Large intestine (tissue), 3 donors: ENCODE measurements at regions not wholly inside any gene's neighbourhood (a gene's known extent, or its start where the extent isn't known, plus 50 kb on each side); places are given as distances from the start of the nearest gene placed in this dataset.
"Not testable (repeated sequence)": the region's sequence is repeated elsewhere in the genome, so short reads cannot be mapped to it uniquely, and the experiment has no call there.

Source experiments
- DNase-seq, 2 donors: peaks; one replicate each; pipeline versions ENCODE4 v3.0.0 to v3.0.0-alpha.2; 2013
- H3K27ac ChIP-seq: one replicate; pipeline ENCODE4 v1.5.1; 2013; ENCODE audit warnings: low read length
- H3K27me3 ChIP-seq: 2 replicates; pipeline ENCODE4 v1.6.1; 2013; ENCODE audit warnings: low read length; ENCODE audit not compliant: control insufficient read depth, insufficient read depth
- H3K36me3 ChIP-seq: 2 replicates; pipeline ENCODE4 v1.6.1; 2013; ENCODE audit warnings: low read length; ENCODE audit not compliant: control insufficient read depth, insufficient read depth
- H3K4me1 ChIP-seq: one replicate; pipeline ENCODE4 v1.6.1; 2013; ENCODE audit warnings: low read length; ENCODE audit not compliant: control insufficient read depth, insufficient read depth
- H3K4me3 ChIP-seq: one replicate; pipeline ENCODE4 v1.5.1; 2013; ENCODE audit warnings: low read length
- H3K9me3 ChIP-seq: one replicate; pipeline ENCODE4 v1.6.1; 2013; ENCODE audit warnings: mild to moderate bottlenecking, low read depth, low read length, moderate library complexity; ENCODE audit not compliant: control insufficient read depth
- WGBS: methylation state at CpG from one replicate; pipeline ENCODE4 v1.1.5; 2013; ENCODE audit warnings: low lambda C conversion rate; ENCODE audit not compliant: insufficient coverage; 5-methylcytosine and 5-hydroxymethylcytosine counted together

- H3K9me3 ChIP-seq = no peaks in the 10 kb centered on the region
Observed at GRCh38 chr2:84115173-84115857, 343.8 kb downstream of the SUCLG1 start.

GRCh38 chr2:84103816-84104527 lies 355.1 kb downstream of the SUCLG1 start:
- not testable (repeated sequence) for H3K27me3 ChIP-seq, H3K9me3 ChIP-seq, DNase-seq, H3K4me3 ChIP-seq, H3K27ac ChIP-seq, H3K4me1 ChIP-seq, H3K36me3 ChIP-seq
- WGBS = no CpG with 5 or more reads among the region's 15 CpGs

More at GRCh38 chr2:84115173-84115857, 343.8 kb downstream of the SUCLG1 start:
- DNase-seq = no peak
- no CpG with 5 or more reads among the region's 2 CpGs for WGBS
- H3K27ac ChIP-seq = no peak overlapping the region
- no peaks in the 10 kb centered on the region for H3K27me3 ChIP-seq
- H3K36me3 ChIP-seq = no peaks in the 10 kb centered on the region
- no peak overlapping the region for H3K4me3 ChIP-seq
- H3K4me1 ChIP-seq = no peaks in the 10 kb centered on the region

GRCh38 chr2:84102274-84102673 lies 356.8 kb downstream of the SUCLG1 start:
- H3K4me1 ChIP-seq = no peaks in the 10 kb centered on the region
- 43% methylated on average over 2 of the region's 2 CpGs for WGBS
- H3K36me3 ChIP-seq = no peaks in the 10 kb centered on the region

GRCh38 chr2:84088656-84089055 lies 370.4 kb downstream of the SUCLG1 start:
- Histone ChIP-seq H3K4me3 (no peak overlapping the region), H3K27me3 (no peaks in the 10 kb centered on the region), H3K9me3 (peaks cover 3% of the 10 kb centered on the region), H3K27ac (no peak overlapping the region), H3K4me1 (no peaks in the 10 kb centered on the region), H3K36me3 (no peaks in the 10 kb centered on the region)
- DNase-seq = no peak

More at GRCh38 chr2:84102274-84102673, 356.8 kb downstream of the SUCLG1 start:
- H3K9me3 ChIP-seq = no peaks in the 10 kb centered on the region
- no peak overlapping the region for H3K27ac ChIP-seq
- DNase-seq = no peak
- H3K4me3 ChIP-seq = no peak overlapping the region
- no peaks in the 10 kb centered on the region for H3K27me3 ChIP-seq

GRCh38 chr2:84085562-84085961 lies 373.5 kb downstream of the SUCLG1 start:
- H3K27ac ChIP-seq = no peak overlapping the region
- no peaks in the 10 kb centered on the region for H3K27me3 ChIP-seq
- H3K9me3 ChIP-seq = peaks cover 3% of the 10 kb centered on the region
- no peaks in the 10 kb centered on the region for H3K36me3 ChIP-seq
- no peak for DNase-seq
- H3K4me3 ChIP-seq = no peak overlapping the region
- H3K4me1 ChIP-seq = no peaks in the 10 kb centered on the region

- H3K9me3 ChIP-seq = no peaks in the 10 kb centered on the region
- WGBS = no CpG with 5 or more reads among the region's 1 CpG
- H3K4me3 ChIP-seq = no peak overlapping the region
- H3K27me3 ChIP-seq = no peaks in the 10 kb centered on the region
- DNase-seq = no peak
- no peaks in the 10 kb centered on the region for H3K4me1 ChIP-seq
- H3K36me3 ChIP-seq = no peaks in the 10 kb centered on the region
- no peak overlapping the region for H3K27ac ChIP-seq
Observed at GRCh38 chr2:84084856-84085255, 374.2 kb downstream of the SUCLG1 start.

GRCh38 chr2:84083984-84084383 lies 375.1 kb downstream of the SUCLG1 start:
- no CpG with 5 or more reads among the region's 1 CpG for WGBS
- H3K9me3 ChIP-seq = no peaks in the 10 kb centered on the region
- no peak overlapping the region for H3K27ac ChIP-seq
- H3K36me3 ChIP-seq = no peaks in the 10 kb centered on the region
- DNase-seq = no peak
- no peak overlapping the region for H3K4me3 ChIP-seq
- H3K27me3 ChIP-seq = no peaks in the 10 kb centered on the region
- H3K4me1 ChIP-seq = no peaks in the 10 kb centered on the region

GRCh38 chr2:84078471-84078870 lies 380.6 kb downstream of the SUCLG1 start:
- WGBS = 100% methylated on average over 2 of the region's 3 CpGs
- Histone ChIP-seq H3K27me3 (no peaks in the 10 kb centered on the region), H3K4me1 (no peaks in the 10 kb centered on the region), H3K4me3 (no peak overlapping the region), H3K9me3 (no peaks in the 10 kb centered on the region), H3K27ac (no peak overlapping the region), H3K36me3 (no peaks in the 10 kb centered on the region)
- DNase-seq = no peak

- Histone ChIP-seq H3K4me1 (no peaks in the 10 kb centered on the region), H3K27ac (no peak overlapping the region), H3K36me3 (no peaks in the 10 kb centered on the region), H3K9me3 (no peaks in the 10 kb centered on the region), H3K4me3 (no peak overlapping the region), H3K27me3 (no peaks in the 10 kb centered on the region)
- 100% methylated on average over 1 of the region's 2 CpGs for whole genome bisulfite sequencing
- DNase-seq = no peak
Observed at GRCh38 chr2:84077496-84077895, 381.6 kb downstream of the SUCLG1 start.

GRCh38 chr2:84071050-84071449 lies 388.0 kb downstream of the SUCLG1 start:
- no peak overlapping the region for H3K27ac ChIP-seq
- no peaks in the 10 kb centered on the region for H3K9me3 ChIP-seq
- H3K4me3 ChIP-seq = no peak overlapping the region
- no peaks in the 10 kb centered on the region for H3K27me3 ChIP-seq
- H3K36me3 ChIP-seq = no peaks in the 10 kb centered on the region
- no peaks in the 10 kb centered on the region for H3K4me1 ChIP-seq
- no peak for DNase-seq
- no CpG with 5 or more reads among the region's 1 CpG for WGBS

GRCh38 chr2:84065857-84066256 lies 393.2 kb downstream of the SUCLG1 start:
- Histone ChIP-seq H3K4me3 (no peak overlapping the region), H3K27ac (no peak overlapping the region), H3K36me3 (no peaks in the 10 kb centered on the region), H3K4me1 (no peaks in the 10 kb centered on the region), H3K9me3 (no peaks in the 10 kb centered on the region), H3K27me3 (no peaks in the 10 kb centered on the region)
- no peak for DNase-seq
